ENCODE measurements at regions not wholly inside any gene's neighbourhood (a gene's known extent, or its start where the extent isn't known, plus 50 kb on each side); places are given as distances from the start of the nearest gene placed in this dataset.

GRCh38 chr17:71329310-71330098 is 791.3 kb upstream of the SOX9 start:
- TF ChIP-seq, protein P1, sequence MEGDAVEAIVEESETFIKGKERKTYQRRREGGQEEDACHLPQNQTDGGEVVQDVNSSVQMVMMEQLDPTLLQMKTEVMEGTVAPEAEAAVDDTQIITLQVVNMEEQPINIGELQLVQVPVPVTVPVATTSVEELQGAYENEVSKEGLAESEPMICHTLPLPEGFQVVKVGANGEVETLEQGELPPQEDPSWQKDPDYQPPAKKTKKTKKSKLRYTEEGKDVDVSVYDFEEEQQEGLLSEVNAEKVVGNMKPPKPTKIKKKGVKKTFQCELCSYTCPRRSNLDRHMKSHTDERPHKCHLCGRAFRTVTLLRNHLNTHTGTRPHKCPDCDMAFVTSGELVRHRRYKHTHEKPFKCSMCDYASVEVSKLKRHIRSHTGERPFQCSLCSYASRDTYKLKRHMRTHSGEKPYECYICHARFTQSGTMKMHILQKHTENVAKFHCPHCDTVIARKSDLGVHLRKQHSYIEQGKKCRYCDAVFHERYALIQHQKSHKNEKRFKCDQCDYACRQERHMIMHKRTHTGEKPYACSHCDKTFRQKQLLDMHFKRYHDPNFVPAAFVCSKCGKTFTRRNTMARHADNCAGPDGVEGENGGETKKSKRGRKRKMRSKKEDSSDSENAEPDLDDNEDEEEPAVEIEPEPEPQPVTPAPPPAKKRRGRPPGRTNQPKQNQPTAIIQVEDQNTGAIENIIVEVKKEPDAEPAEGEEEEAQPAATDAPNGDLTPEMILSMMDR (IDR thresholded peaks at IDR 0.05), result no peak
- Histone ChIP-seq H3K4me1 (no peaks in the 10 kb centered on the region), H3K9me3 (no peaks in the 10 kb centered on the region), H3K4me3 (no peak overlapping the region), H3K27ac (no peak overlapping the region), H3K36me3 (no peaks in the 10 kb centered on the region), H3K27me3 (no peaks in the 10 kb centered on the region)
- DNase-seq, result no peak
- intact Hi-C loops (cut with DNase I; ENCODE audit: low total_unique reads), result no loop called here

GRCh38 chr17:71330099-71330375 is 790.8 kb upstream of the SOX9 start:
- Histone ChIP-seq H3K27me3 (no peaks in the 10 kb centered on the region), H3K9me3 (no peaks in the 10 kb centered on the region), H3K4me1 (no peaks in the 10 kb centered on the region), H3K27ac (no peak overlapping the region), H3K4me3 (no peak overlapping the region), H3K36me3 (no peaks in the 10 kb centered on the region)
- intact Hi-C loops (cut with DNase I; ENCODE audit: low total_unique reads), result no loop called here
- TF ChIP-seq, protein P1 (IDR thresholded peaks at IDR 0.05), result no peak
- DNase-seq, result no peak

DNA sequence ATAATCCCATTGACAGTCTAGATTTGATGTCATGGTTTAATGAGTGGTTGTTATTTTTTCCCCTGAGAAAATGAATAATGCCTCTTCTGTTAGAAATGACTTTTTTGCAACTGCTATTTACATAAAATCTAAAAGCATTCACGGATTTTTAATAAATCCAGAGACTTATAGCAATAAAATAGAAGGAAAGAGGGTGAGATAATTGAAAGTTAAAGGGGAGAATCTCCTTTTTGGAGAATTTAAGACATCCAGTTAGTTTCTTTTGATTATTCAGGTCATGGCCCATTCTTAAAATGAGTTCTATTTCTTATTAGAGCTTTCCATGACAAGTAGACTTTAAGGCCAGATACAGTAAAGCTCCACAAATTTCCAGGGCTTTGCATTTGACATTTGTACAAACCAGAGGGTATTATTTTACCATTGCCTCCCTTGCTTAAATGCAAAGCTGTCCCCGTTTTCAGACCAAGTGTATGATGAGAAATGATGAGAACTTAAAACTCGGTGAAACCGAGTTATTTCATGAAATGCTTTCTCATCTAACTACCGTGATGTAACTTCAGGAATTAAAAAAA is 789.0 kb upstream of the SOX9 start:
- no peak for DNase-seq
- no peak overlapping the region for H3K27ac ChIP-seq
- H3K27me3 ChIP-seq, result no peaks in the 10 kb centered on the region
- H3K4me3 ChIP-seq, result no peak overlapping the region
- TF ChIP-seq, protein P1 (IDR thresholded peaks at IDR 0.05), result no peak
- H3K36me3 ChIP-seq, result no peaks in the 10 kb centered on the region
- H3K4me1 ChIP-seq, result no peaks in the 10 kb centered on the region
- intact Hi-C loops (cut with DNase I; ENCODE audit: low total_unique reads), result no loop called here
- no peaks in the 10 kb centered on the region for H3K9me3 ChIP-seq

DNA sequence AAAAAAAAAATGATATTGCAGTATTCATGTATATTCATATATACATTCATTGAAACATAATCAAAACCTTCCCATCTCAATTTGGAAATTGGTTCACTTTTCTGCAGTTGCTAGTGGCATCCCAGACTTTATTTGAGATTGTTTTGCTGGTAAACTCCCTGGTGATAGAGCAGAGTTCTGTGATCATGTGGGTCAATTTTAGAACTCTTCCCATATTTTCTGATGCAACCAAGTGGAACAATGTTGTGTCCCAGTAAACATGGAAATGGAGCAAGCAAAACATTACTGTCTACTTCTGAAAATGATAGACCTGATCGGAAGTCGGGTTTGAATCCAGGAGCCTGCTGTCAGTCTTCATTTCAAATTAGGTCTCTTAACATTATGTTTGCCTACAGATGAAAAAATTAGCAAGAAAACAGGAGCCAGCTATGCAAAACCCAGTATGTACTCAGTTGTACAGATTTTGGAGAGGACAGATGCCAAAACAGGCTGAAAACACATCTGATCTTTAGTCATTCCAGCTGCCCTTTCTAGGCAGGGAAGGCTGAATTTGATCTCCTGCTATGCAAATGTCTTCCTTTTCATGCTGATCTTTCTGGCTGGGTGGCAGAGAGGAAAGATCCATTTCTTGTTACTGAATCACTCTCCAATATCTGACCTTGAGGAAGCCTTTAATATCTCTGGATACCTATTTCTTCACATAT is 786.6 kb upstream of the SOX9 start:
- H3K36me3 ChIP-seq, result no peaks in the 10 kb centered on the region
- TF ChIP-seq, protein P1 (IDR thresholded peaks at IDR 0.05), result no peak
- no peak overlapping the region for H3K4me3 ChIP-seq
- intact Hi-C loops (cut with DNase I; ENCODE audit: low total_unique reads), result no loop called here
- no peaks in the 10 kb centered on the region for H3K27me3 ChIP-seq
- H3K27ac ChIP-seq, result no peak overlapping the region
- no peak for DNase-seq
- H3K9me3 ChIP-seq, result no peaks in the 10 kb centered on the region
- peaks cover 0 to 4% (median 1%) of the 10 kb centered on the region in 4 donors for H3K4me1 ChIP-seq

- Histone ChIP-seq H3K36me3 (no peaks in the 10 kb centered on the region), H3K27ac (no peak overlapping the region), H3K9me3 (no peaks in the 10 kb centered on the region), H3K27me3 (no peaks in the 10 kb centered on the region), H3K4me3 (no peak overlapping the region), H3K4me1 (peaks cover 0 to 6% (median 2%) of the 10 kb centered on the region in 4 donors)
- intact Hi-C loops (cut with DNase I; ENCODE audit: low total_unique reads), result no loop called here
- no peak for DNase-seq
- TF ChIP-seq, protein P1 (IDR thresholded peaks at IDR 0.05), result no peak
These were observed 785.6 kb upstream of the SOX9 start for GRCh38 chr17:71335212-71335611.

All from tibial artery (tissue), 4 donors.